DOHH2 (cell line): ENCODE measurements at regions not wholly inside any gene's neighbourhood (a gene's known extent, or its start where the extent isn't known, plus 50 kb on each side); places are given as distances from the start of the nearest gene placed in this dataset.

ENCODE experiments used
- H3F3A ChIP-seq: fragments of 200-600 bp; sonication (generic), shearing (Covaris generic); 2 replicates; pipeline ENCODE4 v1.6.0; 2016; ENCODE audit warnings: antibody characterized with exemption, mild to moderate bottlenecking; ENCODE audit not compliant: control insufficient read depth, insufficient read depth
- H3K27ac ChIP-seq: fragments of 200-600 bp; sonication (generic); 2 replicates; pipeline ENCODE4 v1.5.1; 2014; ENCODE audit warnings: low read depth, mild to moderate bottlenecking, low read length, moderate library complexity
- H3K27me3 ChIP-seq: fragments of 200-600 bp; sonication (generic); 2 replicates; pipeline ENCODE4 v1.6.1; 2014; ENCODE audit warnings: mild to moderate bottlenecking, low read length, mixed read lengths; ENCODE audit not compliant: control insufficient read depth
- H3K36me3 ChIP-seq: fragments of 200-600 bp; sonication (generic); 2 replicates; pipeline ENCODE4 v1.6.1; 2014; ENCODE audit warnings: mild to moderate bottlenecking, low read length, moderate library complexity, mixed read lengths; ENCODE audit not compliant: control insufficient read depth
- H3K4me1 ChIP-seq: fragments of 200-600 bp; sonication (generic); 2 replicates; pipeline ENCODE4 v1.6.1; 2014; ENCODE audit warnings: mild to moderate bottlenecking, low read length, mixed read lengths; ENCODE audit not compliant: control insufficient read depth
- H3K4me2 ChIP-seq: fragments of 200-600 bp; sonication (generic); 2 replicates; pipeline ENCODE4 v1.6.0; 2014; ENCODE audit warnings: mild to moderate bottlenecking, low read length, moderate library complexity
- H3K4me3 ChIP-seq: fragments of 200-600 bp; sonication (generic); 2 replicates; pipeline ENCODE4 v1.5.1; 2014; ENCODE audit warnings: mild to moderate bottlenecking, low read length, mixed read lengths
- H3K79me2 ChIP-seq: fragments of 200-600 bp; sonication (generic); 2 replicates; pipeline ENCODE4 v1.6.1; 2014; ENCODE audit warnings: mild to moderate bottlenecking, low read length, mixed read lengths; ENCODE audit not compliant: control insufficient read depth
- H3K9me2 ChIP-seq: fragments of 200-600 bp; sonication (generic); replicated peaks from 2 replicates; pipeline ENCODE4 v1.6.1; 2014; ENCODE audit warnings: mild to moderate bottlenecking, low read length, mixed read lengths; ENCODE audit not compliant: control insufficient read depth
- H3K9me3 ChIP-seq: fragments of 200-600 bp; sonication (generic); 2 replicates; pipeline ENCODE4 v1.6.1; 2014; ENCODE audit warnings: antibody characterized with exemption, low read length, mixed read lengths; ENCODE audit not compliant: control insufficient read depth, insufficient read depth
- H4K20me1 ChIP-seq: fragments of 200-600 bp; sonication (generic); 2 replicates; pipeline ENCODE4 v1.6.0; 2014; ENCODE audit warnings: low read depth, mild to moderate bottlenecking, antibody characterized with exemption, low read length, moderate library complexity; ENCODE audit not compliant: control insufficient read depth, insufficient read depth
- EZH2phosphoT487 ChIP-seq: fragments of 200-600 bp; sonication (generic); IDR thresholded peaks from 2 replicates; pipeline ENCODE4 v1.6.1; 2017; ENCODE audit warnings: borderline replicate concordance, mild to moderate bottlenecking, antibody characterized with exemption, low read length, moderate library complexity, mixed read lengths
- TF ChIP-seq, protein P1 (sequence below): fragments of 200-600 bp; sonication (generic); IDR thresholded peaks from one replicate; pipeline ENCODE4 v1.5.1; 2014; ENCODE audit warnings: antibody characterized with exemption, mild to moderate bottlenecking, low read depth, low read length; ENCODE audit not compliant: poor library complexity, severe bottlenecking

DNA sequence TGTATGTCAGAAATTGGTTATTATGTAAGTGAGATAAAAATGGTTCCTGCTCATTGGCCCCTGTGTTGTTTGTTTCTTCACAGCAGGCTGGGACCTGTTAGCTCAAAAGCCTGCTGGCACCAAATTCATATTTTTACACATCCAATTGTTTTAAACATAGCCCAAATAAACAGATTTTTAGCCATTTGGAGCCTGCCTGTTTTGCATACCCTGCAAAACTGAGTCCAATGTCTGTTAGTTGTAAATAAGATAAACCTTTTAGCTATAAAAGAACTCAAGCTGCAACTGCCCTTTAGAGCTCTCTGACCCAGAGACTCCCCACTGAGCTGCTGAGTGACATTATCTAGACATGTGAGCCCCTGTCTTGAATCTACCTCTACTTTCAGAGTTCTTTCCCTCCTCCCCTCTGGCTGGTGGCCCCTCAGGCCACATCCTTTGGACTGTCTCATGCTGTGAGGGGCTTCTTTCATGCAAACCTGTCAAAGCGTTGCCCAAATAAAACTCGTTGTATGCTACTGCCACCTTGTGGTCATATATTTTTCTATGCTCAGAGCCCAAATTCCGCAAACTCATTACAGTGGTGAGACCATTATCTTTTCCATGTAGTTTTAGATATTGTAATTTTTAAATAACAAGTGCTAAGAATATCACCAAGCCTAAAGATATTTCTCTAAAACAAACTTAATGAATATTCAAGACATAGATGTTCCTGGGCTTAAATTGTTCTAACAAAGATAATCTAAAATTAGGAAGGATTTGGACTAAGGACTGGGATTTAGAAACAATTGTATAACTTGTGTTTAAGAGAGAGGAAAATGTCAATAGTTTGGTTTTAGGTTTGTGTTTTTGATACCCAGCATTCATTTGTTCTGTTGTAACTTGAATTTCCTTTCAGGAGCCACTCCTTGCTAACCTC lies 337.9 kb downstream of the AACS start:
- no peaks in the 10 kb centered on the region for H3K9me2 ChIP-seq
- no peak overlapping the region for H3K4me3 ChIP-seq
- no peak overlapping the region for H3K27ac ChIP-seq
- TF ChIP-seq, protein P1, sequence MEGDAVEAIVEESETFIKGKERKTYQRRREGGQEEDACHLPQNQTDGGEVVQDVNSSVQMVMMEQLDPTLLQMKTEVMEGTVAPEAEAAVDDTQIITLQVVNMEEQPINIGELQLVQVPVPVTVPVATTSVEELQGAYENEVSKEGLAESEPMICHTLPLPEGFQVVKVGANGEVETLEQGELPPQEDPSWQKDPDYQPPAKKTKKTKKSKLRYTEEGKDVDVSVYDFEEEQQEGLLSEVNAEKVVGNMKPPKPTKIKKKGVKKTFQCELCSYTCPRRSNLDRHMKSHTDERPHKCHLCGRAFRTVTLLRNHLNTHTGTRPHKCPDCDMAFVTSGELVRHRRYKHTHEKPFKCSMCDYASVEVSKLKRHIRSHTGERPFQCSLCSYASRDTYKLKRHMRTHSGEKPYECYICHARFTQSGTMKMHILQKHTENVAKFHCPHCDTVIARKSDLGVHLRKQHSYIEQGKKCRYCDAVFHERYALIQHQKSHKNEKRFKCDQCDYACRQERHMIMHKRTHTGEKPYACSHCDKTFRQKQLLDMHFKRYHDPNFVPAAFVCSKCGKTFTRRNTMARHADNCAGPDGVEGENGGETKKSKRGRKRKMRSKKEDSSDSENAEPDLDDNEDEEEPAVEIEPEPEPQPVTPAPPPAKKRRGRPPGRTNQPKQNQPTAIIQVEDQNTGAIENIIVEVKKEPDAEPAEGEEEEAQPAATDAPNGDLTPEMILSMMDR = peak; percentile 82
- no peak for TF ChIP-seq EZH2phosphoT487
- H3K4me1 ChIP-seq = peaks cover 59% of the 10 kb centered on the region
- peaks cover 8% of the 10 kb centered on the region for H3K9me3 ChIP-seq
- H3K79me2 ChIP-seq = no peaks in the 10 kb centered on the region
- H3K27me3 ChIP-seq = no peaks in the 10 kb centered on the region
- H4K20me1 ChIP-seq = no peaks in the 10 kb centered on the region
- H3F3A ChIP-seq = peaks cover 4% of the 10 kb centered on the region; the same call in 1 of the 2 replicates
- no peaks in the 10 kb centered on the region for H3K36me3 ChIP-seq
- H3K4me2 ChIP-seq = peak overlapping the region; percentile 14; the same call in 1 of the 2 replicates

DNA sequence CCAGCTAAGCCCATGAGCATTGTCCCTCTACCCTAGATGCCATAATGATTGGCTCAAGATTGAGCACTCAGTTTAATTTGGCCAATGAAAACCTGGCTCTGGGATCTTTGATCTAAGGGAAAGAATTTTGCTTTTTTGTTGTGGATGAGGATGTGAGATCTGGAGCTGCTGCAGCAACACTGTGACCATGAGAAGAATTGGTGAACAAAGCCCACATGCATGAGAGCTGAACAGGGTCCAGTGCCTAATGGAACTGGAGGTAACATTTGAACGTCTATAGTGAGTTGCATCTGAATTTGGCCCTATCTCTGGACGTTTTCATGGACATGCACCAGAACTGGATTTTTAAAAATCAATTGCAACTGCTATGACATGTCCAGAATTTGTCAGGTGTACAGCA lies 338.6 kb downstream of the AACS start:
- no peak overlapping the region for H3K27ac ChIP-seq
- peaks cover 4% of the 10 kb centered on the region; the same call in 1 of the 2 replicates for H3F3A ChIP-seq
- no peaks in the 10 kb centered on the region for H3K9me2 ChIP-seq
- no peaks in the 10 kb centered on the region for H3K79me2 ChIP-seq
- no peaks in the 10 kb centered on the region for H3K27me3 ChIP-seq
- H3K4me1 ChIP-seq = peaks cover 64% of the 10 kb centered on the region
- no peak for TF ChIP-seq EZH2phosphoT487
- TF ChIP-seq, protein P1 = no peak
- no peaks in the 10 kb centered on the region for H3K36me3 ChIP-seq
- H3K4me2 ChIP-seq = no peak overlapping the region
- no peaks in the 10 kb centered on the region for H4K20me1 ChIP-seq
- H3K9me3 ChIP-seq = peaks cover 8% of the 10 kb centered on the region
- no peak overlapping the region for H3K4me3 ChIP-seq

DNA sequence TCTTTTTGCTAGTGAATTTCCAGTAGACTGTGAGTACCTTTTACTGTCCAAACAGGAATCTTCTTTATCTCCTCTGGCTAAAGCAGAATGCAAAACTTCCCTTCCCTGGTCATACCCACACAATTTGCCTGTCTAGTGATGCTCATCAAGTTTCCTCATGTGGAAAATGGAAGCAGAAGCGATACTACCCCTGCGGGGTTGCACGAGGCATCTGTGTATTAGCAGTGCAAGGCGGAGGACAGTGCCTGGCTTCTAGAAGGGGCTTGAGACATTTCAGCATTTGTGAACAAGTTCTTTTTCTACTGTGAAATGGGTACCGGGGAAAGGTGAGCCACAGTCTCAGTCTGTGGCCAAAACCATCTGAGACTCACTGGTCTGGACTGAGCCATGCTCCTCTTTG lies 340.9 kb downstream of the AACS start:
- Histone ChIP-seq H3K27me3 (no peaks in the 10 kb centered on the region), H3K79me2 (no peaks in the 10 kb centered on the region), H3K9me3 (peaks cover 8% of the 10 kb centered on the region), H3K4me3 (peak overlapping the region; percentile 53), H3K27ac (peak overlapping the region; percentile 86), H4K20me1 (no peaks in the 10 kb centered on the region), H3F3A (peaks cover 4% of the 10 kb centered on the region; the same call in 1 of the 2 replicates), H3K4me1 (peaks cover 64% of the 10 kb centered on the region), H3K4me2 (peak overlapping the region; percentile 70), H3K9me2 (no peaks in the 10 kb centered on the region), H3K36me3 (no peaks in the 10 kb centered on the region)
- TF ChIP-seq, protein P1 = no peak
- TF ChIP-seq EZH2phosphoT487 = no peak
